Stimulated activated CD4-positive, alpha-beta T cell treated with anti-CD3 and anti-CD28 coated beads, Interleukin-4, amount 100 ng/mL, for 1 hour (primary cell): ENCODE measurements at regions not wholly inside any gene's neighbourhood (a gene's known extent, or its start where the extent isn't known, plus 50 kb on each side); places are given as distances from the start of the nearest gene placed in this dataset.

ENCODE experiments used
- DNase-seq: peaks from one replicate; pipeline ENCODE4 v3.0.0-alpha.2; 2020

DNA sequence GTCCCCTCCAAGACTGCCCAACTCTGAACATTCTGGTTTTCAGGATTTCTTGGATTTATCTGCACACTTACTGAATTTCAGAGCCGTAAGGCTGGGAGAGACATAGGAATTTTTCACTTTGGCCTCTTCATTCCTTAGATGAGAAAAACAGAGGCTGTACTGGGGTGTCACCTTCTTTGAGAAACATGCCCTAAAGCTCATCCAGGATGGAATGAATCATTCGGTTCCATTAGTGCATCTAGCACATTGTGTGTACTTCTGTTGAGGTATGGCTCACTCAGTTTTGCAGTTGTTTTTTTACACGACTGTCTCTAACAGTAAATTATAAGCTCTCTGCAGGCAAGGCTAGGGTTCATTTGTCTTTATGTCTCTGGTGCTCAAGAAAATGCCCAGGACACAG lies 383.4 kb downstream of the GATA3 start:
- no peak for DNase-seq

DNA sequence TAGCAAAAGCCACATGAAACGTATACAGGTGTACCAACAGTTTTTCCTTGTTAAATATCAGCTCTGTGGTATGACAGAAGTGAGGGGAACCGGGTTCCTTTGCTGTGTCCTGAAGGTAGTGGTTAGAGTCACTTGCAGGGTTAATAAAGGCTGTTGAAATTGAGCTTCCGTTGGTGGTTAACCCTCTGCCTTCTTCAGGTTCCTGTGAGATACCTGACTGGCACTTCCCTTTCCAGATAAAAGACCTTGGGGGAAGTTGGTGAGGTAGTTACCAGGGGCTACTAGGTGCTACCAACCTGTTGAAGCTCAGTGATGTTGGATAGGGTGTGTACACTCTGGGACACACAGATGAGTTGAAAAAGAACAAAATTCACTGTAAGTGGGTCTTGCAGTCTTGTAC lies 384.1 kb downstream of the GATA3 start:
- no peak for DNase-seq

DNA sequence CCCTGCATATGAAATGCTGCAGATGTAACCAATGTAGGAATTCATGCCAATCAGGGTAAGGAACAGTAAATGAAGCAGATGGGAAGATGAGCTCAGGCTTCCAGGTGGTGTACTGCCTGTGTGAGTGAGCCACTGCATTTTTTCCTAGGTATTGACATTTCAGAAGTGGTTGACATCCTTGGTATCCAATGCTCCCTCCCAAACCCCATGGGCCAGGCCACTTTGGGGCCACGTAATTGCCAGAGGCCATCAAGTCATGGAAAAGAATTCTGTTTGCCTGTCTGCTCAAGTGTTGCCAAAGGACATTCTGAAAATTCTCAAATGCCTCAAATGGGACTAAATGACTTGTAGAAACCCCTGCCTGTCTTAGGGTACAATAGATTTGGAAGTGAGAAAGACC lies 384.6 kb downstream of the GATA3 start:
- no peak for DNase-seq

DNA sequence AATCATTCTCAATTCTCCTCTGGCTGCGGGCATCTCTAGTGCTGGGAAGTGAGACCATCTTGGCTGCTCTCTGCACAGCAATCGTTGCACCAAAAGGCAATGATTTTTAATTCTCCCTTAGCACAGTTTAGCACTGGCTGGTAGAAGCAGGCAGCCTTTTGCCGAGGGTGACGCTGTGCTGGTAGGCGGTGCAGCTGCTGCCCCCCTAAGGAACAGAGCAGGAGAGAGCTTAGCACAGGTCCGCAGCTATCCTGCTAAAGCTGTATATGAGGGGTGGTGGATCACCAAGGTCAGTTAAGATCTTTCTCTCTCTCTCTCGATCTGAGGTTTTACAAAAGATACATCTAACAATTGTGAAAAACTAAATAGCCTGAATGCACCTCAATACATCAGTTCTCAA lies 390.1 kb downstream of the GATA3 start:
- peak; percentile 28 for DNase-seq

DNA sequence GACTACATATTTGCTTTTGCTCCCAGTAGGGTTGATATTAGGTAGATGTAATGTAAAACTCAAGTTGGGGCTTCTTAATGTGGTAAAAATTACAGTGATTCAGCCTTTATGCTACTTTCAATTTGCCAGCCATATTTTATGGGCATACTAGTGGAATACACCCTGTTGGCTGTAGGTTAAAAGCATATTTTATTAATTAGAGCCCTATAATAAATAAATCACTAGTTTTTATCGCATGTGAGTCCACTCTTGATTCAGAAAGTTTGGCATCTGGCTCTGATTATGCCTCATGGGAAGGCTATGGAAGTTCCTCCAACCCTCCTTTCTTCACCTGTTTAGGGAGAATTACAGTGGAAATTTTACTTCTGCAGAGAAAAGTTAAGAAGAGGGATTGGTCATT lies 390.9 kb downstream of the GATA3 start:
- no peak for DNase-seq

DNA sequence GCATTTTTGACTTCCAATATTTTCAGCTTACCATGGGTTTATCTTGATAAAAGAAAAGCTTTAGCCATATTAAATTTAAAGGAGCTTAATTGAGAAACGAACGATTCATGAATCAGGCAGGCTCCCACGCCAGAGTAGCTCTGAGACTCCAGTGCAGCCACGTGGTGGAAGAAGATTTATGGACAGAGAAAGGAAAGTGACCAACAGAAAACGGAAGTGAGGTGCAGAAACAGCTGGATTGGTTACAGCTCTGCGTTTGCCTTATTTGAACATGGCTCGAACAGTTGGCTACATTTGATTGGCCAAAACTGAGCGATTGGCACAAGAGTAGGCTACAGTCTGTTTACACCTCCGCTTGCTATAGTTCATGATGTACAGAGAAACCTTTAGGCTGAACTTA lies 395.4 kb downstream of the GATA3 start:
- no peak for DNase-seq

DNA sequence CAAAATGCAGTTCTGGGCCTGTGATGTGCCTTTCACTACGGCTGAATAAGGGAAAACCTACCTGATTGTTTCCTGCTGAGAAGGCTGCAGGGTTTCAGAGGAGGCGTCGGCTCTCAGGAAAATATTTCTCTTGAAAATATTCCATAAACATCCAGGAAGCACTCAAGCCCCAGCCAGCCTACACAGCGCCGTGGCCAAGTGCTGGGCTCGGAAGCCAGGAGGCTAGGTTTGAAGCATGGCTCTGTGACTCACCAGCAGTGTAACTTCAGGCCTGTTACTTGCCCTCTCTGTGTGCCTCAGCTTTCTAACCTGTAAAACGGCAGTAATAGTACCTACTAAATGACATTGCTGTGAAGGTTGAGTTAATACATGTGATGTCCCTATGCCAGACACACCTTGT lies 399.1 kb downstream of the GATA3 start:
- no peak for DNase-seq

DNA sequence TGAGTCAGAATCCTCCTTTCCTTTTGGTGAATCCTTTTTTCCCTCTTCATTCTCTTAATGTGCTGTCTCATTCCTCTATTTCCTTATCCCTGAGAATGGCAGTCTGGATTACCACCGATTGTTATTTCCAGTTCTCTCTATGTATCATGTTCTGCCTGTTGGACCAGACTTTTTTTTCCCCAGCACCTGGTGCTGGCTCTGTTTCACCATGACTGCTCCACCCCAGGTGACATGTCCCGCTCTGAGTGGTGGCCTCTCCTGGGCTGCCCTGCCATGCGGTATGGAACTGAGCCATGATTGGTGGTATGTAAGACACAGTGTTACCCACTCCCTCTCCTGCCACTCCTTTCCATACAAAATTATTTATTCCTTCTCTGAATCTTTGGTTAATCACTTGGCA lies 399.9 kb downstream of the GATA3 start:
- DNase-seq: no peak

DNA sequence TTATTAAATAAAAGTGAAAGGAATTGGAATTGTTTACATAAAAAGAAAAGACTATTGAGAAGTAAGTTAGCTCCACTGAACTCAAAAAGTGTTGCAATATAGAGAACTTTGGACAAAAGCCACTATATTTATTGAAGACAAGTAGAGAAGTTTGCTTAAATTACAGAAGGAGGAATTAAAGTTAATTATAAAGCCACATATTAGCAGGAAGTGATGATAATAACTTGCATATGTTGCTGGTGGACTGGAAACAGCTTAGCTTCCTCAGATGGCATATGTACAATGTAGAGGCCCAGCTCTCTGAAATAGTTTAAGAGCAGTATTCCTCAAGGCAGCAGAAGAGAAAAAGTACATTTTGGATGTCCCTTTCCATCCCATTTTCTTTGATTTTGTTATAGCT lies 400.7 kb downstream of the GATA3 start:
- DNase-seq: no peak

DNA sequence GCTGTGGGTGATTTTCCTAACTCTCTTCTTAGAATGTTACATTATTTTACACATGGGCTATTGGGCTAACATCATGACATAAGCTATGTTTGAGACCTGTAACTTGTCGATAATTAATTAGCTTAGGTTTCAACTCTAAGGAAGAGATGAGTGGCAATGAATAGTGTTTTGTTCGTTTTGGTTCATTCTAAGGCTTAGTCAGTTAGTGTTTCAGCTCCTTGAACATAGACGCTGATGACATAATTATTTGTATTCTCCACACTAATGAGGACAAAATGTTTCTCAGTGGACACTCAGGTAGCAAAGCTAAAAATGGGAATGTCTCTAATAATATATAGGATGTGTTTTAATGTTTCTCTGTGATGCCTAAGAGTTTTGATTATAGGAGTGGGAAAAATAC lies 401.9 kb downstream of the GATA3 start:
- DNase-seq: no peak

DNA sequence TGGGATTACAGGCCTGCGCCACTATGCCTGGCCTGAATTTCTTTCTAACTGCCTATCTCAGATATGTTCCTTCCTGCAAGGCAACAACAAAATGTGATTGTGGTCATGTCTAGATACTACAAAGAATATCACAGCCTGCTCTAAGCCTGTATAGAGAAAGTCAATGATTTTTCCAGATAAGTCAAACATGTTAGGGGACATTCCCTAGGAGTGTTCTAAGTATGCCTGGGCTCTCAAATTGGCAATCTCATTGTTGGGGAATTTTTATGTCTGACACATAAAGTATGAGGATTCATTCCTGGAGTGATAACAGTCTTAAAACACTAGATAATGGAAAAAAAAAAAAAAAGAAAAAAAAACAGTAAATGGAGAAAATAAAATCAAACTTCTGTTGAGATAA lies 406.1 kb downstream of the GATA3 start:
- DNase-seq: no peak

DNA sequence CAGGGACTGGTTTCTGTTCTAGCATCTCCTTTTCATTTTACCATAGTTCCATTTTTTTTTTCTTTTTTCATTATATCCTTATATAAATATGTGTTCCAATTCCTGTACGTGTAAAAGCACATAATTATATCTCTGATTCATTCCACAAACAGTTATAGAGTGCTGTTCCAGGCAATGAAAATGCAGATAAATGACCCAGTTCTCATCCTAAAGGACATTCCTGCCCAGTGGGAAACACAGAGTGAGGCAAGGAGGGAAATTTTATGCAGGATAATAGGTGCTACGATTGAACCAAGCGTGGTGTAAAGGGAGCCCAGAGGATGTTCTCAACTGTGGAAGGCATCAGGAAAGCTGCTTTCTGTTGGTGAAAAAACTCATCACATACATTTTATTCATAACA lies 408.1 kb downstream of the GATA3 start:
- no peak for DNase-seq

DNA sequence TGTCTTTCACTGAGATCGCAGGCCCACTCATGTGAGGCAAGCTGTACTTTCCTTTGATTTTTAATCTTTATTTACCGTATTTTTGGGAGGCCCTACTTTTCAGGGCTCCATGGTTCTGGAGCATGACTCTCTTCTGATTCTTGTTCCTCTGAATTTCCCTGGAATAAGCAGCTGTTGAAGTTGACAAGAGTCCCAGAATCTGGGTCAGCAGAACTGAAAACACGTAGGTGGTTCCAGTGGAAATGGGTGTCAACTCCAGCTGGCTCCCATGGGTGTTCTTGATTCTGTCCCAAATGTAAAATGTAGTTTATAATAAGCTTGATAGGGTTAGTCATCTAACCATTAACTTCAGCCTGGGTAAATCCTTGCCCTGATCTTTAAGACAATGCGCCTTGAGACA lies 409.4 kb downstream of the GATA3 start:
- no peak for DNase-seq

DNA sequence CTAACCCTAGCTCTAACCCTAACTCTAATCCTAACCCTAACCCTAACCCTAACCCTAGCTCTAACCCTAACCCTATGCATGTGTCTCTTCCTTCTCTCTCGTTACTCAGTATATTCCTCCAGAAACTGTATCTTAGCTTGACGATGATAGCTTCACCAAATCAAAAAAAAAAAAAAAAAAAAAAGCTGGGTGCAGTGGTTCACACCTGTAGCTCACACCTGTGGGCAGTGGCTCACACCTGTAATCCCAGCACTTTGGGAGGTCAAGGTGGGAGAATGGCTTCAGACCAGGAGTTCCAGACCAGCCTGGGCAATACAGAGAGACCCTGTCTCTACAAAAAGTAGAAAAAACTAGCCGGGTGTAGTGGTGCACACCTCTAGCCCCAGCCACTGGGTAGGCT lies 414.0 kb downstream of the GATA3 start:
- DNase-seq: no peak

DNA sequence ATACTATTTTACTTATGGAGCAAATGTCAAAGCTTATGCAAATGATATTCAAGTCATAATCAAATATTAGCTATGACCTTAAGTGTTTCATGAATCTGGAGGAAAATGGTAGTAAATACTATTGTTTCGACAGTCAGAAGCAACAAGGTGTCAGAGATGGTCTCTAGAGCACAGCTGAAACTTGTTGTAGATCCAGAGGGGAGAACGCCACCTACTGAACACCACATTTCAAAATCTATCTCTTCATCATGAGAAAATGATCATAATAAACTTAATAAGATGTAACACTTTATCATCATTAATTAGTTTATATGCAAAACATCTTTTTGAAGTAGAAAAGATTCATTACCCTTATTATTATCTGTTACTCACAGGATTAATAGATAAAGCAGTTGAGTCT lies 418.7 kb downstream of the GATA3 start:
- no peak for DNase-seq

DNA sequence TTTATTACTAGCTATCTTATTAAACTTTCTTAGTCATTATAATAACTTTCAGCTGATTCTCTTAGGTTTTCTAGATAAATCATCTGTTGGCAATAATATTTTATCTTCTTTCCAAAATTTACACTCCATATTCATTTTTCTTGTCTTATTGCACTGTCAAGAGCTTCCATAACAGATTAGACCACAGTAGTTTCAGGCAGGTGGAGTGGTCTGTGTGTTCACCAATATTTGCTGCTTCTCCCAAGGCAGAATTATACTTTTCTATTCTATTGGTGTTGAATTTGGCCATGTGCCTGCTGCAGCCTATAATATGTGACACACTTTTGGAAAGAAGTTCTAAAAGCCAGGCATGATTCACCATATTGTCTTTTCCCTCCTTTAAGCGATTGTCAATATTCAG lies 422.8 kb downstream of the GATA3 start:
- DNase-seq: no peak

DNA sequence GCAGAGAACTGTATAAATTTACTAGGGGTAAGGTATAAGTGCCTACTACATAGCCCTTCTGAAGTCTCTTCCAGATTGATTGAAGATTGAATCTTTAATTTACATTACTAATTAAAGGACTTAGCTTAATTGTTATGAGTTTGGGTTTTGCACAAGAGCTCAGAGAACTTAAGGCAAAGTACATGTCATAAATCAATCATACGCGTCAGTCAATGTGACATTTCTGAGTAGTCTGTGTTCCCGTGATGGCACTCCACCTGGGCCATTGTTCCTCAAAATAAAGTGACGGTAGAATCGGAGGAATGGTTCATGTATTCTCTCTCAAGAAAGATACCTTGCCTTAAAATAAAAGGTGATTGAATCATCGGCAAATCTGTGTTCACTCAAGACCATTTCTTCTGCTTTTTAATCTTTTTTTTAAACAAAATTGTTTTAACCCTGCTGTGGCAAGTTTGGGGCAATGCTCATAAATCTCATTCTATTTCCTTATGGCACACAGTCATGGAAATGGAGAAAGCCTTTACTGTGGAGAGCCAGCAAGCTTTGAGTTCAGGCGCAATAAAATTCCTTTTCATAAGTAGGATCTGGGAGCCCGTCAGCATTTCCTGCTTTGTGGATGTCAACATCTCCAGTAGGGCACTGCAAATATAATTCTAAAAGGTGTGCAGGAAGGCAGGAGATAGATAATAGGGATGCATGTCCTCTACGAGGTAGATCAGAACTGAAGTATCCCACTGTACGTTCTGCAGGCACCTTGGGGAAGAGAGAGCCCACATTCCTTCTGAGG lies 427.4 kb downstream of the GATA3 start:
- DNase-seq: no peak

DNA sequence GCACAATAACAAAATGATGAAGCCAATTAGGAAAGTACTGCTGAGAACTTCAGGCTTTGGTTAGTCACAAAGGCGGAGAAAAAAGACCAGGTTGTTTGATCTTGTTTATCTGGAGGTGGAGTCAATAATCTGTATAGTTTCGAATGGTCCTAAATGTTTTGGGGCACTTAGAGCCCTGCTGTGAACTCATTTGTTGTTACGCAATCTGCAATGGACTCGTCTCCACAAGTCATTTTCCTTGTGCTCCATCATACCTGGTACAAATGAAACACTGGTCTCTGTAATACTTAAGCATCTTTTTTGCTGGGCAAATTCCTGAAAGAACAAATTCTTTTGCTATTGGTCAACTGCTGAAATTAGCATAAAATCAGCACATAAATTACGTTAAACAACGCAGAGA lies 430.5 kb downstream of the GATA3 start:
- DNase-seq: no peak

DNA sequence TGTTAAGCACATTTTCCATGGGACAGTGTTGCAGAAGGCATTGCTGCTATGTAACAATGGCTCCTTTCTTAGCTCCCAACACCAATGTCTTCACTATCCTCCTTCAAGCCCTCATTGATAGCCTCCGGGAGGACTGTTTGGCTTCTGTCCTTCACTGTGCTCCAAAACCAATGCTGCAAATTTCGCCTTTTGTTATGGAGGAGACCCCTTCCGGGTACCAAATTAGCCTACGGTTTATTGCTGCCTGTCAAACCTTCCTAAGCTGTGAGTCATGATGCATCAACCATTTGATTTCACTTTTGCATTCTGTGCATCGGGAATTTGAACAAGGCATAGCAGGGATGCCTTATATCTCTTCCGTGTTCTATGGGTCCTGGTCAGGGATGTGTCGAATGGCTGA lies 432.9 kb downstream of the GATA3 start:
- DNase-seq: no peak

DNA sequence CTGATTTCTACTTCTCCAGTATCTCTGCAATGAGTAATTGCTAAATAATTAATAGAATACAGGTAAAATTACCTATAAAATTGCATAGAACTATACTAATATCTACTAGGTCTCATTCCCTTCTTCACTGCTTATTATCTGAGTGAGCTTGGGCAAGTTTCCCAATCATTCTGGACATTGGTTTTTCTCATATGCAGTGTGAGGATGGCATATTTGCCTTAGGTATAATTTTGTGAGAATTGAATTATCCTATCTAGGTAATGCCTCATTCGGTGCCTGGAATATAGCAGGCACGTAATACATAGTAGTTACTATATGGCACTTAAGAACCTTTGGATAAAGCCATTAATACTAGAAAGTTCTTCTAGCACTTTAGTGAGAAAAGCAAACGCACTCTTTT lies 434.7 kb downstream of the GATA3 start:
- DNase-seq: no peak

DNA sequence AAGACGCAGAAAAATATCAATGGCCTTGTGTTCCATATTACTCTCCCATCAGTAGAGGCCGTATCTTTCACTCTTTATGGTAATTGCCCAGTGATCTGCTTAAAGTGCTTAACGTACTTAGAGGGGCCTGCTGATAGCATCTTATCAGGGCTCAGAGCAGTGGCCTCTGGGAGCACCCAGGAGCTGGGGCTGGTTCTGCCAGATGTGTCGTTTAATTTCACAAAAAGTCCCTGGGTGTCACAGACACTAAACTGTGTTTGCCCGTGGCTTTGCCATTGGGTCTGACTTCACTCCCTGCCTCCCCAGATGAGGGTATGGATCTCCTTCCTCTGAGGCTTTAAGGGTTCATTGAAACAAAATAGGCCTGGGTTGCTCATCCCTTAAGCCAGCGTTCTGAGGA lies 435.3 kb downstream of the GATA3 start:
- DNase-seq: no peak

DNA sequence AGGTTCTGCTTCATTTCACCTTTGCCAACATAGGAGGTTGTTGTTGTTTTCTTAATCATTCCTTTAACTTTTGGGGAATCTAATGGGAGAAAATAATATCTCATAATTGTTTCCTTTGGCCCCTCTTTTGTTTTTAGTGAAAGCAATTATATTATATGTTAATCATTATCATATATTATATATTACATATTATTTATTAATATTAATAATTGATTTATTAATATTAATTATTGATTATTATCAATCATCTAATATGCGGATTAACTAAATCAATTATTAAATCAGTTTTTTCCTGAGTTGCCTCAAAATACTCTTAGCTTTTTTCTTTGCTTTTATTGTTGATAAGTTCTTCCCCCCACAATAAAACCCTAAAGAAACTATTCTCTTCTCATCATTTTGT lies 443.8 kb downstream of the GATA3 start:
- DNase-seq: no peak

DNA sequence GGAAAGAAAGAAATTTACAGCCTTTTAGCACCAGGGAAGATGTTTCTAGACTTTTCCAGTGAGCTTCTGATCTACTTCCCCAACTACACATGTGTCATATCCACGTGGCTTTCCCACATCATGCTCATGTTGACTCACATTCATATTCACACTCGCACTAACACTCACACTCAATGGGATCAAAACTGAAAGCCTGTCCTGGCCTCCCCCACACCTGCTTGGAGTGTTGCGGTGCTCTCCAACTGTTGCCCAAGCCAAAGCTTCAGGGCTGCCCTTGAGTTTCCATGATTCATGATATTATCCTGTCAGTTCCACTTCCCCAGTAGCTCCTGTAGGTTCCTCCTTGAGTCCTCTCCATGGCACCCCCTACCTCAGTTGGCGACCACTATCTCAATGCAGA lies 444.4 kb downstream of the GATA3 start:
- DNase-seq: no peak

DNA sequence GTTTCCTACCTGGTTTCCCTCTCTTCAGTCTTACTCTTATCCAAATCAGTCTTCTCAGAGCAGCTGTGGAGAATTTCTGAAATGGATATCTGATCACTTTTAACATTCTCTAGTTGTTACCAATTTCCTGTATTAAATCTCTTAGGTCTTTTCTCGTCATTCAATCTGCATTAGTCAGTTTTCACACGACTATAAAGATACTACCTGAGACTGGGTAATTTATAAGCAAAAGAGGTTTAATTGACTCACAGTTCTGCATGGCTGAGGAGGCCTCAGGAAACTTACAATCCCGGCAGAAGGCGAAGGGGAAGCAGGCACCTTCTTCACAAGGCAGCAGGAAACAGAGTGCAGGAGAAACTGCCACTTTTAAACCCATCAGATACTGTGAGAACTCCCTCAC lies 444.8 kb downstream of the GATA3 start:
- no peak for DNase-seq

DNA sequence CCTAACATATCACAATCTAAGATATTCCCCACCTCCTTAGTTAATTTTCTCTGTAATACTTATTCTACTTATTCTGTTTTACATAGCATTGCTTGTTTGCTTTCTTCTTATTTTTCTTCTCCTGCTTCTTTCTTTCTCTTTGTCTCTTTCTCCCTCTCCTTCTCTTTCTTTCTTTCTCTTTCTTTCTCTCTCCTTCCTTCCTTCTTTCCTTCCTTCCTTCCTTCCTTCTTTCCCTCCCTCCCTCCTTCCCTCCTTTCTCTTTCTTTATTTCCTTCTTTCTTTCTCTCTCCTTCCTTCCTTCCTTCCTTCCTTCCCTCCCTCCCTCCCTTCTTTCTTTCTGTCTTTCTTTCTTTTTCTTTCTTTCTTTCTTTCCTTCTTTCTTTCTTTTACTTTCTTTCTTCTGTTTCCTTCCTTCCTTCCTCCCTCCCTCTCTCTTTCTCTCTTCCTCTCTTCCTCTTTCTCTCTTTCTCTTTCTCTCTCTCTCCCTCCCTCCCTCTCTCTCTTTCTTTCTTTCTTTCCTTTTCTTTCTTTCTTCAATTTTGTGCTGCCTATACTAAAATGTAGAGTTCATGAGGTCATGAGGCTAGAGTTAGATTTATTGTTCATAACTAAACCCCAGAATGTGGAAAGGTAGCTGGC lies 445.4 kb downstream of the GATA3 start:
- no peak for DNase-seq
